ENCODE measurements at regions not wholly inside any gene's neighbourhood (a gene's known extent, or its start where the extent isn't known, plus 50 kb on each side); places are given as distances from the start of the nearest gene placed in this dataset.

DNA sequence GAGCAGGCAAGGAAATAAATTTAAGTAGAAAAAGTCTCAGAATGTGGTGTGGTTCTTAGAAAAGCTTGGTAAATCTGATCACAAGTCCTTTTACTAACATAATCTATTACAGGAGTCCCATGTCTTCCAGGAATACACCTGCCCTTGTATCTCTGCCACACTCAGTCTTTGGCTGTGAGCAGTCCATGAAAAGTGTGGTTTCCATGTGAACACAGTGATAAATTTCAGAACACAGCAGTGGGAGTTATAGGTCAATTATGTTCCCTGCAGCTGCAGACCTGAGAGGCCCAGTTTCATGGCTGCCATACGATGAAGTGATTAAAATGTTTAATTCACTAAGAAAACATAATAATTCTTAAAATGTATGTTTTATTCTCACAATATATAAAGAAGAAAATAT lies 366.9 kb upstream of the STAC start:
- no peak overlapping the region for H3K4me3 ChIP-seq (ENCODE audit: low read length)
- H3K9me2 ChIP-seq (replicated peaks; ENCODE audit: insufficient read depth, low read length): no peaks in the 10 kb centered on the region
- no peaks in the 10 kb centered on the region for H3F3A ChIP-seq (ENCODE audit: insufficient read depth, low read length)
- no peaks in the 10 kb centered on the region for H3K9me3 ChIP-seq (replicated peaks; ENCODE audit: insufficient read depth, low read length)
- no peaks in the 10 kb centered on the region for H3K36me3 ChIP-seq (replicated peaks; ENCODE audit: insufficient read depth, low read length)
- H3K4me1 ChIP-seq (ENCODE audit: low read length): no peaks in the 10 kb centered on the region
- H3K27ac ChIP-seq (ENCODE audit: low read length): no peak overlapping the region
- no peaks in the 10 kb centered on the region for H3K79me2 ChIP-seq (ENCODE audit: low read length)
- no peak for DNase-seq
- no peaks in the 10 kb centered on the region for H4K20me1 ChIP-seq (ENCODE audit: insufficient read depth, low read length)
- H3K4me2 ChIP-seq (ENCODE audit: low read depth, low read length): no peak overlapping the region
- no peak overlapping the region for H3K9ac ChIP-seq (ENCODE audit: low read length)
- no peaks in the 10 kb centered on the region for H3K27me3 ChIP-seq (replicated peaks; ENCODE audit: insufficient read depth, low read length)
- TF ChIP-seq EZH2phosphoT487 (IDR thresholded peaks at IDR 0.05; ENCODE audit: low read length) (no peak), EZH2 (optimal IDR thresholded peaks at IDR 0.05; ENCODE audit: low read depth, low read length) (no peak)
- TF ChIP-seq, protein P1, sequence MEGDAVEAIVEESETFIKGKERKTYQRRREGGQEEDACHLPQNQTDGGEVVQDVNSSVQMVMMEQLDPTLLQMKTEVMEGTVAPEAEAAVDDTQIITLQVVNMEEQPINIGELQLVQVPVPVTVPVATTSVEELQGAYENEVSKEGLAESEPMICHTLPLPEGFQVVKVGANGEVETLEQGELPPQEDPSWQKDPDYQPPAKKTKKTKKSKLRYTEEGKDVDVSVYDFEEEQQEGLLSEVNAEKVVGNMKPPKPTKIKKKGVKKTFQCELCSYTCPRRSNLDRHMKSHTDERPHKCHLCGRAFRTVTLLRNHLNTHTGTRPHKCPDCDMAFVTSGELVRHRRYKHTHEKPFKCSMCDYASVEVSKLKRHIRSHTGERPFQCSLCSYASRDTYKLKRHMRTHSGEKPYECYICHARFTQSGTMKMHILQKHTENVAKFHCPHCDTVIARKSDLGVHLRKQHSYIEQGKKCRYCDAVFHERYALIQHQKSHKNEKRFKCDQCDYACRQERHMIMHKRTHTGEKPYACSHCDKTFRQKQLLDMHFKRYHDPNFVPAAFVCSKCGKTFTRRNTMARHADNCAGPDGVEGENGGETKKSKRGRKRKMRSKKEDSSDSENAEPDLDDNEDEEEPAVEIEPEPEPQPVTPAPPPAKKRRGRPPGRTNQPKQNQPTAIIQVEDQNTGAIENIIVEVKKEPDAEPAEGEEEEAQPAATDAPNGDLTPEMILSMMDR (IDR thresholded peaks at IDR 0.05; ENCODE audit: low read length): no peak
- no peak overlapping the region for H2AFZ ChIP-seq (ENCODE audit: low read length)

DNA sequence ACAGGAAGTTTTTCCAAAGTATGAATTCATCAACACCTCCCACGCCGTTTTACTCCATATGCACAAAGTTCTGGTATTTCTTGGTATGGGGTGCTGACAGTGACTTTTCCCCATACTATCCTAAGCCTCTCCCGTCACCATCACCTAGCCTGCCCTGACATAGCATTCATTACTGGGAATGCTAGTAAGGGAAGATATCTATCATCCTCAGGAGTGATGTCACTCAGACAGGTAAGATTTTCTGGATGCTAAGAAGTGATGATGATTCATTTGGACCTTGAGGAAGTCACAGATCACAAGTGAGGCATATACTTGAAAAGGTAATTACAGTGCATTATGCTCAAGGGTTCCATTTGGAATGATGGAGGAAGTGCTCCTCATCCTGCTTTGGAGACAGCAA lies 355.1 kb upstream of the STAC start:
- H3K27ac ChIP-seq (ENCODE audit: low read length): no peak overlapping the region
- no peaks in the 10 kb centered on the region for H3F3A ChIP-seq (ENCODE audit: insufficient read depth, low read length)
- no peaks in the 10 kb centered on the region for H3K36me3 ChIP-seq (replicated peaks; ENCODE audit: insufficient read depth, low read length)
- H3K79me2 ChIP-seq (ENCODE audit: low read length): no peaks in the 10 kb centered on the region
- H2AFZ ChIP-seq (ENCODE audit: low read length): no peak overlapping the region
- no peaks in the 10 kb centered on the region for H3K4me1 ChIP-seq (ENCODE audit: low read length)
- no peak overlapping the region for H3K4me3 ChIP-seq (ENCODE audit: low read length)
- no peaks in the 10 kb centered on the region for H3K9me2 ChIP-seq (replicated peaks; ENCODE audit: insufficient read depth, low read length)
- H4K20me1 ChIP-seq (ENCODE audit: insufficient read depth, low read length): no peaks in the 10 kb centered on the region
- H3K4me2 ChIP-seq (ENCODE audit: low read depth, low read length): no peak overlapping the region
- H3K27me3 ChIP-seq (replicated peaks; ENCODE audit: insufficient read depth, low read length): no peaks in the 10 kb centered on the region
- no peak overlapping the region for H3K9ac ChIP-seq (ENCODE audit: low read length)
- no peak for TF ChIP-seq EZH2phosphoT487 (IDR thresholded peaks at IDR 0.05; ENCODE audit: low read length)
- no peaks in the 10 kb centered on the region for H3K9me3 ChIP-seq (replicated peaks; ENCODE audit: insufficient read depth, low read length)
- no peak for DNase-seq

DNA sequence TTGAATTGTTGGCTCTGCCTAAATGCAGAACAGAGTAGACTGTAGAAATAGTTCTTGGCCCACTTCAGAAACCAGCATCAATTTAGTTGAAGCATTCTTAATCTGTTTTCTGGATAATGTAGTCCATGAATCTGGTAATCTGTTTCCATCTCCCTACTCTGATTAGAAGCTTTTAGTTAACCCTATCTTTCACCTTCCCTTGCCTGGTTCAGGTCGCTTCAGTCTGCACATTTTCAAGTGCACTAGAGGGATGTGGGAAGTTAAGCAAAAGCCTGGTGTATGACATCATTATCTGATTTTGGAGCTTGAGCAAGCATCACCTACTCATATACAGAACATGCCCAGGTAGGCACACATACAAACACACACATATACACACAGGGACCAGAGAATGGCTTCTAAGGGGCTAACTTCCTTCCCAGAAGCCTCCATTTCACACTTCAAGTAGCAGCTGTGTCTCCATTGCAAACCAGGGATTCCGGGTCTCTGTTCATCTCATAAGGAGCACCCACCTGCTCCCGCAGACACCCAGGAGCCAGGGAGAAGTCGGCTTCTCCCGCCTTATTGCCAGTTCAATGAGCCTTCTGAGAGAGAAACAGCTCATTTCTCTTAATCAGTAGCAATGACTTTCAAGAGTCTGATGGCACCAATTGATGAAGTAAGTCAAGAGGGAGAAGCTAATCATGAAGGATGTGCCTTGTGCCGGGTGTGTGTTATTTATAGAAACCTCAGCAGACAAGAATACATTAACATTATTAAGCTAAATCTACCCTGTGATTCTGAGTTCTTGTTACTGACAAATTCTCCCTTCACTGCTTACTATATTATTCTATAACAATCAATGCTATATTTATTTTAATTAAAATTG lies 347.9 kb upstream of the STAC start:
- TF ChIP-seq, protein P1 (IDR thresholded peaks at IDR 0.05; ENCODE audit: low read length): no peak
- TF ChIP-seq EZH2phosphoT487 (IDR thresholded peaks at IDR 0.05; ENCODE audit: low read length) (no peak), EZH2 (optimal IDR thresholded peaks at IDR 0.05; ENCODE audit: low read depth, low read length) (no peak)
- Histone ChIP-seq H3K27me3 (replicated peaks; ENCODE audit: insufficient read depth, low read length) (no peaks in the 10 kb centered on the region), H2AFZ (ENCODE audit: low read length) (no peak overlapping the region), H4K20me1 (ENCODE audit: insufficient read depth, low read length) (no peaks in the 10 kb centered on the region), H3F3A (ENCODE audit: insufficient read depth, low read length) (no peaks in the 10 kb centered on the region), H3K4me3 (ENCODE audit: low read length) (no peak overlapping the region), H3K9me2 (replicated peaks; ENCODE audit: insufficient read depth, low read length) (no peaks in the 10 kb centered on the region), H3K36me3 (replicated peaks; ENCODE audit: insufficient read depth, low read length) (no peaks in the 10 kb centered on the region), H3K79me2 (ENCODE audit: low read length) (no peaks in the 10 kb centered on the region), H3K9me3 (replicated peaks; ENCODE audit: insufficient read depth, low read length) (no peaks in the 10 kb centered on the region), H3K27ac (ENCODE audit: low read length) (no peak overlapping the region), H3K9ac (ENCODE audit: low read length) (no peak overlapping the region), H3K4me1 (ENCODE audit: low read length) (no peaks in the 10 kb centered on the region), H3K4me2 (ENCODE audit: low read depth, low read length) (no peak overlapping the region)
- no peak for DNase-seq

DNA sequence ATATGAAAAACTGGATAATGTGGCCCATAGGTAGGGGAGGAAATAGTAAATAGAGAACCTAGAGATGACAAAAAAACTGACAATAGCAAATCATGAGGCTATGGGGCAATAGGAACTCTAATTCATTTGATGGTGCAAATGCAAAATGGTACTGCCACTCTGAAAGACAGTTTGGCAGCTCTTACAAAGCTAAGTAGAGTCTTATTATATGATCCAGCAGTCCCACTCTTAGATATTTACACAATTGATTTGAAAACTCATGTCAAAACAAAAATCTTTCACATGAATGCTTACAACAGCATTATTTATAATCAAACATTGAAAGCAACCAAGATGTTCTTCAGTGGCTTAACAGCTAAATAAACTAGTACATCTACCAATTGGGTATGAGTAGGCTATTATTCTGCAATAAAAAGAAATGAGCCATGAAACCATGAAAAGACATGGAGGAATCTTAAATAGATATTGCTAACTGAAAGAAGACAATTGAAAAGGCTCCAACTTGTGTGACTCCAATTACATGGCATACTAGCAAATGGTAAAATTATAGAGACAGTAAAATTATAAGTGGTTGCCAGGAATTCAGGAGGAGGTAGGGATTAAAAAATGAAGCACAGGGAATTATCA lies 321.8 kb upstream of the STAC start:
- no peak for DNase-seq
- no peaks in the 10 kb centered on the region for H3F3A ChIP-seq (ENCODE audit: insufficient read depth, low read length)
- no peak for TF ChIP-seq EZH2 (optimal IDR thresholded peaks at IDR 0.05; ENCODE audit: low read depth, low read length)
- TF ChIP-seq, protein P1 (IDR thresholded peaks at IDR 0.05; ENCODE audit: low read length): no peak
- TF ChIP-seq EZH2phosphoT487 (IDR thresholded peaks at IDR 0.05; ENCODE audit: low read length): no peak

More for the DNA sequence above, 321.8 kb upstream of the STAC start:
- Histone ChIP-seq H3K4me3 (ENCODE audit: low read length) (no peak overlapping the region), H3K36me3 (replicated peaks; ENCODE audit: insufficient read depth, low read length) (no peaks in the 10 kb centered on the region), H3K79me2 (ENCODE audit: low read length) (no peaks in the 10 kb centered on the region), H2AFZ (ENCODE audit: low read length) (no peak overlapping the region), H3K27ac (ENCODE audit: low read length) (no peak overlapping the region), H3K9me3 (replicated peaks; ENCODE audit: insufficient read depth, low read length) (no peaks in the 10 kb centered on the region; the same call in 1 of the 2 replicates), H4K20me1 (ENCODE audit: insufficient read depth, low read length) (no peaks in the 10 kb centered on the region), H3K27me3 (replicated peaks; ENCODE audit: insufficient read depth, low read length) (no peaks in the 10 kb centered on the region), H3K4me1 (ENCODE audit: low read length) (no peaks in the 10 kb centered on the region), H3K9me2 (replicated peaks; ENCODE audit: insufficient read depth, low read length) (no peaks in the 10 kb centered on the region), H3K4me2 (ENCODE audit: low read depth, low read length) (no peak overlapping the region), H3K9ac (ENCODE audit: low read length) (no peak overlapping the region)
